22Rv1 (cell line): ENCODE measurements at regions not wholly inside any gene's neighbourhood (a gene's known extent, or its start where the extent isn't known, plus 50 kb on each side); places are given as distances from the start of the nearest gene placed in this dataset.
"Not testable (repeated sequence)": the region's sequence is repeated elsewhere in the genome, so short reads cannot be mapped to it uniquely, and the experiment has no call there.

Source experiments
- H3K27ac ChIP-seq: fragments of 450-650 bp; 2 replicates; pipeline ENCODE4 v1.5.1; 2017
- CTCF ChIP-seq: fragments of 450-650 bp; IDR thresholded peaks from 2 replicates; pipeline ENCODE4 v1.5.1; 2017; ENCODE audit warnings: mild to moderate bottlenecking
- ZFX ChIP-seq: fragments of 450-650 bp; IDR thresholded peaks from 2 replicates; pipeline ENCODE4 v1.6.1; 2017; ENCODE audit warnings: antibody characterized with exemption, borderline replicate concordance

DNA sequence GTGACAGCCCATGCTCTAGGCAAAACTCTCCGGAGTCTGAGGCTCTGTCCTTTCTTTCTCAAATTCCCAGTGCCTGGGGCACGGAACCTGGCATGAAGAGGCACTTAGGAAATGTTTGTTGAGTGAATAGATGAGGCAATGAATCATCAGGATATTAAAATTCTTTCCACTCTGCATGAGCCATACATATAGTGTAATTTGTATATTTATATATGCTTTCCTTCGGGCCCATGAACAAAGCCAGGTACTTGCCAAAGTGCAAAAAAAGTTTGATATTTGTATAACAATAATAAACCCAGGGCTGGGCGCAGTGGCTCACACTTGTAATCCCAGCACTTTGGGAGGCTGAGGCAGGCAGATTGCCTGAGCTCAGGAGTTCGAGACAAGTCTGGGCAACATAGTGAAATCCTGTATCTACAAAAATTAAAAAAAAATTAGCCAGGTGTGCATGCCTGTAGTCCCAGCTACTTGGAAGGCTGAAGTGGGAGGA lies 212.3 kb upstream of the ZNF217 start:
- H3K27ac ChIP-seq: peak overlapping the region; percentile 35; the same call in 1 of the 2 replicates
- TF ChIP-seq ZFX (no peak), CTCF (no peak)

DNA sequence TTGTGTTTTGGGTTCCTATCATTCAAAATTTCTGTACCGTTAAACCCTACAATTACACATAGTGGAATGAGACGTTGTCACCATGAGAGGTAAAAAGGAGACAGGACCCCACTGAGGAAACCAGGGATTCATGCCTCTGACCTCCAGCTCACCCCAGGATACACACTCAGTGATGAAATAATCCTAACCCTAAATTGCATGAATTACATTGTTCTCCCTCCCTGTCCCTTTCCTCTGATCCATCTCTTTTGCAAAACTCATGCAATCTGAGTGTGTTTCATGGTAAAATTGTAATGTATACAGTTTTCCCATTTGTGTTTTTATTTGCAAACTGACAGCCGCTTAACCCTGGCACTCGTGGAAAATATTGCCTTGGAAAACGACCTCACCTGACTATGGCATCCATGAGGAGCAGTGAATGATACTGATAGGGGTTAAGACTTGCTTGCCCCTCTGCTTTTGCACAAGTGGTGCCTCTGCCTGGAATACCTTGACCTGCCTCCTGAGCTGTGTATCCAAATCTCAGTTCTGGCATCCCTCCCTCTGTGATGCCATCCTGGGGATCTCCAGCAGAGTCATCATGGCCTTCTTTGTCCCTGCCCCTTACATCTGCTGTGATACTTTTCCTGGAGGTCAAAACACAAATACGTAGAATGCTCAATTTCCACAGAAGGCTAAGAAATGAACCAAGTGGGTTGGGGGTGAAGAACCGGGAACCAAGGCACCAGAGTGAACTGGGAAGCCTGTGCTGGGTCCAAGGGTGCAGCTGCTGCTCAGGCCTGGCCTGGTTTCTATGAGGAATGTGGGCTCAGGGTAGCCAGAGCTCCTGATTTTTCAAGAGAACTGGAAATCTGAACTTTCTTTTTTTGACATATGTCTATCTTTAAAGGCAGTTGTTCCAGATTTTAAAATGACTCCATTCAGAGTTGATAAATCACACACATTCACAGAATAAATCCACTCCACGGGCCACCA lies 211.6 kb upstream of the ZNF217 start:
- H3K27ac ChIP-seq: peak overlapping the region; percentile 35; the same call in 1 of the 2 replicates
- TF ChIP-seq CTCF (no peak), ZFX (no peak)

GRCh38 chr20:53804308-53804707 lies 210.7 kb upstream of the ZNF217 start:
- H3K27ac ChIP-seq: not testable (repeated sequence)

DNA sequence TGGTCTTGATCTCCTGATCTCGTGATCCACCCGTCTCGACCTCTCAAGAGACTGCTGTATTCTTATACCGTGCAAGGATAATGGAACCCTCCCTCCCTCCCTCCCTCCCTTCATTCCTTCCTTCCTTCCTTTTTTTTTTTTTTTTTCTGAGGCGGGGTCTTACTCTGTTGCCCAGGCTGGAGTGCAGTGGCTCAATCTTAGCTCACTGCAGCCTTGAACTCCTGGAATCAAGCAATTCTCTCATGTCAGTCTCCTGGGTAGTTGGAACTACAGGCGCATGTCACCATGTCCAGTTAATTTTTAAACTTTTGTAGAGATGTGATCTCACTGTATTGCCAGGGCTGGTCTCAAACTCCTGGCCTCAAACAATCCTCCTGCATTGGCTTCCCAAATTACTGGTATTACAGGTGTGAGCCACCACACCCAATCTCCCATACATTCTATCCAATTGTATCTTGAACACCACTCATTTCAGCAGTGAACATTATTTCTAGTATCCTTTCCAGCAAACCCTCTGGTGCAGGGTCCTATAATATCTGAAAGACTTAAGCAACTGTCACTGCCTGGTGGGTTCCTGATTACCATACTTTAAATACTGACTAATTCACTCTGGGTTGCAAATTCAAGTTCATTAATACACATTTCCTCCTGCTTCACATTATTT lies 210.0 kb upstream of the ZNF217 start:
- H3K27ac ChIP-seq: no peak overlapping the region
- TF ChIP-seq CTCF (no peak), ZFX (no peak)

DNA sequence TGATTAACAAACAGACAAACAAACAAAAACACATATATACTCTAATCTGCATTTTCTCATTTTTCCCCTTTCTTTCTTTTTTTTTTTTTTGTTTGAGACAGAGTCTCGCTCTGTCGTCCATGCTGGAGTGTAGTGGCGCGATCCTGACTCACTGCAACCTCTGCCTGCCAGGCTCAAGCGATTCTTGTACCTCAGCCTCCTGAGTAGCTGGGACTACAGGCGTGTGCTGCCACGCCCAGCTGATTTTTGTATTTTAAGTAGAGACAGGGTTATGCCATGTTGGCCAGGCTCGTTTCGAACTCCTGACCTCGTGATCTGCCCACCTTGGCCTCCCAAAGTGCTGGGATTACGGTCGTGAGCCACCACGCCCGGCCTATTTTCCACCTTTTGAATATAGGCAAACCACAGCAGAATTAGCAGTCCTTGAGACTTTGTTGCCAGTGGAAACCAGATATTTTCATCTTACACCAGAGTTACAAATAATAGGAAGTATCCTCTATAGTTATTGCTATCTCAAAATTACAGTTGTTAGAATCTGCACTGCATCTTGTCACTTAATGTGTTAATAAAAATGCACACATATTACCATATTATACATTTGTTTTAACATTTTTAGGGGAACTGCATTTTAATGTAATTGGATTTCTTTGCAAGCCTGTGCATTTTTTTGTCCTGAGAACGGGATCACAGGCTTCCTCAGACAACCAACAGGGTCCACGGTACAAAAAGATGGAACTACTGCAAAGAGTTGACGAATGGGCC lies 208.2 kb upstream of the ZNF217 start:
- TF ChIP-seq CTCF: no peak
- no peak for TF ChIP-seq ZFX
- H3K27ac ChIP-seq: no peak overlapping the region

DNA sequence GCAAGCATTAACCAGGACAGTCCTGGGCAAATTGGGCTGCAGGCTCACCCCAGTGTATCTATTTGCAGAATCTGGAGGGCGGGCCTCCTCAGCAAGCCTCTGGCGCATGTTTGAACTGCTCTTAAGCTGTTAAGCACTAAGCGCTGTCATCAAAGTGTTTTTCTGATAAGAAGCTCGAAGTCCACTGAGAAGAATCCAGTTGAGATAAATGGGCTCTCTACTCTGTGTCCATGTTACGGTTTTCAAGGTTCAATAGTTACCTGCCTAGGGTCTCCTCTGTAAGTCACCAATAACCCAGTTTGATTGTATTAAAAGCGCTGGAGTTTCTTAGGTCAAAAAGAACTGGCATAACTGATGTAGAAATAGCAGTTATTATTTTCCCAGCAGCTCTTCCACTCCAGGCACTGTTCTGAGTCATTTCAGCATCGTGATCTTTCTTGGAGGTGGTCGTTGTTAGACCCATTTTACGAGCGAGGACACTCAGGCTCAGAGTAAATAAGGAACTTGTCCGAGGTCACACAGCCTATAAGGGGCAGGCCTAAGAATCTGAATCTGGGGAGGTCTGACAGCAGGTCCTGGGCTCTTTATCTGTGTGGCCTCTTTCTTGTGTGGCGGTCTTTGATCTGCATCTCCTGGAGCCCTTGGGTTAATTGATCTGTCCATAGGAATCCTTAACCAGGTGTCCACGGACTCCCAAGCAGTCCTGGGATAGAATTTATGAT lies 207.4 kb upstream of the ZNF217 start:
- TF ChIP-seq CTCF (no peak), ZFX (no peak)
- no peak overlapping the region for H3K27ac ChIP-seq

- no peak overlapping the region for H3K27ac ChIP-seq
- no peak for TF ChIP-seq ZFX
- no peak for TF ChIP-seq CTCF
Observed at GRCh38 chr20:53800418-53800817, 206.8 kb upstream of the ZNF217 start.
